ENCODE measurements at regions not wholly inside any gene's neighbourhood (a gene's known extent, or its start where the extent isn't known, plus 50 kb on each side); places are given as distances from the start of the nearest gene placed in this dataset.
"Not testable (repeated sequence)": the region's sequence is repeated elsewhere in the genome, so short reads cannot be mapped to it uniquely, and the experiment has no call there.

DNA sequence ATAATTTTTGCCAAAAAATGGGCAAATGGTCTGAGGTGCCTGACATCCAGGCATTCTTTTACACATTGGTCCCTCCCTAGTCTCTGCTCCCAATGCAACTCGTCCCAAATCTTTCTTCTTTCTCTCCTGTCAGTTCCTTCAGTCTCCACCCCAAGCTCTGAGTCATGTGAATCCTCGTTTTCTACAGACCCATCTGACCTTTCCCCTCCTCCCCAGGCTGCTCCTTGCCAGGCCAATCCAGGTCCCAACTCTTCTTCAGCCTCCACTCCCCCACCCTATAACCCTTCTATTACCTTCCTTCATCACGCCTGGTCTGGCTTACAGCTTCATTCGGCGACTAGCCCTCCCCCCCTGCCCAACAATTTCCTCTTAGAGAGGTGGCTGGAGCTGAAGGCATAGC, 55.3 kb downstream of the BBS10 start:
- DNase-seq (ENCODE audit: low read depth), result not testable (repeated sequence)

DNA sequence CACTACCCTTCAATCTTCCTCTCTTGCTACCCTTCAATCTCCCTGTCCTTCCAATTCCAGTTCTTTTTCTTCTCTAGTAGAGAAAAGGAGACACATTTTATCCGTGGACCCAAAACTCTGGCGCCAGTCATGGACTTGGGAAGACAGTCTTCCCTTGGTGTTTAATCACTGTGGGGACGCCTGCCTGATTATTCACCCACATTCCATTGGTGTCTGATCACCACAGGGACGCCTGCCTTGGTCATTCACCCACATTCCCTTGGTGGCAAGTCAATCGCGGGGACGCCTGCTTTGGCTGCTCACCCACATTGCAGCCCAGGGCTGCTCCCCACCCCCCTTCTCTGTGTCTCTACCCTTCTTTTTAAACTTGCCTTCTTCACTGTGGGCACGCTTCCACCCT, 55.9 kb downstream of the BBS10 start:
- DNase-seq (ENCODE audit: low read depth), result peak; percentile 62

DNA sequence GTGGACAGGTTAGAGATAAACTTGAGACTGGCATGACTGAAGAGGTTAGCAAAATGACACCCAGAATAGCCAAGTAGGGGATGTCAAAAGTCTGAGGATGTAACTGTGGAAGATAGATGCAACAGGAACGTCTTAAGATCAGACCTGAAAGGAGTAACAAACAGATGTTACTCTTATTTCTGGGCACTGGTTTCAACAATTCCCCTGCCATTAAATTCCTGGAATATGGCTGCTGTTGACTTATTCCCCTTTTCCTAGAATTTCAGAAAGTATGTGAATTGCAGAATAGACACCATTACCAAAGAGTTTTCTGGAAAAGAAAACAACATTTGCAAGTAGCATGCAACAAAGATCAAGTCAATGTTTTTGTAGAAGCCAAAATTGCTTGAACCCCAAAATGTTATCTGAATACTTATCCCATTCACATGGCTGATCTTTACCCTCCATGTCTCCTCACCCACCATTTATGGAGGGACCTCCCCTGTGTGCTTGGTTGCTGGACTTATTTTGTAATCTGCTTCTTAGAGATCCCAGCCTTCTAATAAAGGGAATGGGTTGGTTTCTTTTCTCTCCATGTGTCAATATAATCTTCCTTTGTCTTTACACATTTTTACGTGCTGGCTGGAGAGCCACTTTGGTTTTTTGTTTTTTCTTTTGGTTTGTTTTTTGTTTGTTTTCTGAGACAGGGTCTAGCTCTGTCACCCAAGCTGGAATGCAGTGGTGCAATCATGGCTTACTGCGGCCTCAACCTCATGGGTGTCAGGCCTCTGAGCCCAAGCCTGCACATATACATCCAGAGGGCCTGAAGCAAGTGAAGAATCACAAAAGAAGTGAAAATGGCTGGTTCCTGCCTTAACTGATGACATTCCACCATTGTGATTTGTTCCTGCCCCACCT, 57.0 kb downstream of the BBS10 start:
- no peak for DNase-seq (ENCODE audit: low read depth)

DNA sequence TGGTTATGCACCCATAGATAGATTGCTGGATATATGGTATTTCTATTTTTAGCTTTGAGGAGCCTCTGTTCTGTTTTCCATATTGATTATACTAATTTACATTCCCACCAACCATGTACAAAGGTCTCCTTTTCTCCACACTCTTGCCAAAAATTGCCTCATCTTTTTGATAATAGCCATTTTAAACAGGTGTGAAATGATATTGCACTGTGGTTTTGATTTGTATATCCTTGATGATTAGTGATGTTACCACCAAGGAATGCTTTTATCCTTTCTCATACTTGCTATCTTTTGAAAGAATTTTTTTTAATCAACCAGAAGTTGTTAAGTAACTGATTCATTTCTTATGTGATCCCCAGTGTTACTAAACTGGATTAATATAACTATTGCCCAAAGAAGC, 60.0 kb downstream of the BBS10 start:
- no peak for DNase-seq (ENCODE audit: low read depth)

DNA sequence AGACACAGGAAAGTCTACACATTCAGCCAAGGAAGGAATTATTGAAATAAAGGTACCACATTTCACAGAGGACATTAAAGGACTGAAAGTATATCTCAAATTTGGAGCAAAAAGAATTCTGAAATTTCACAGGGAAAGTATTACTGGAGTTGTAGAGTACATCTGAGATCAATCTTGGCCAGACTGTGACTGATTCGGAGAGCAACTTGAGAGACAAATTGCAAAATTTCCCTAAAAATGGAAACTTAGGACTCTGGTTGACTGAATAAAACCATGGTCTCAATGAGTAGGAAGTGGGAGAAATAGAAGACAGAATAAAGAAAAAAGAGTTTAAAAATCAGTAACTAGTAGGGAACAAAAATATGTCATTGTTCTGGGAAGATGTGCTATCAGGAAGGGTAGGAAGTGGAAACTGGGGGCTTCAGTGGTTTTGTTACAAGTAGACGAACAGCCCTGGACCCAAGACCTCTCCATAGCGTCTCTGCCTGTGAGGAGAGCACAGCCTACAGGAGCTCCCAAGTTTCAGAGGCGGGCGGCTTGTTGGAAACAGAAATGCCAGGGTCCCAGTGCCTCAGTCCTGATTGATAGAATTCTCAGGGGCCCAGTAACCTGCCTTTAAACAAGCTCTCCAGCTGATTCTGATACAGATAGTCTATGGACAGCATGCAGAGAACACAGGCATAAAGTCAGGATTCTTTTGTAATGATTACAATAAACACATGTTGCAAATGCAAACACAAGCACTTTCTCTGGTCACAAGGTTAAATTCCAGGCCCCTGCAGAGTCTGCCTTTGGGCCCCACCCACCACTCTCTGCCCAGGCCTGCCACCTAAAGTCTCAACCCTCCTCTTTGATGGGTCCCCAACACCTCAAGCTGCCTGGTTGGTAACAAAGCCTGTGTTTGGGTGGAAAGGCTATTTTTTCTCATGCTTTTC, 63.1 kb downstream of the BBS10 start:
- no peak for DNase-seq (ENCODE audit: low read depth)

DNA sequence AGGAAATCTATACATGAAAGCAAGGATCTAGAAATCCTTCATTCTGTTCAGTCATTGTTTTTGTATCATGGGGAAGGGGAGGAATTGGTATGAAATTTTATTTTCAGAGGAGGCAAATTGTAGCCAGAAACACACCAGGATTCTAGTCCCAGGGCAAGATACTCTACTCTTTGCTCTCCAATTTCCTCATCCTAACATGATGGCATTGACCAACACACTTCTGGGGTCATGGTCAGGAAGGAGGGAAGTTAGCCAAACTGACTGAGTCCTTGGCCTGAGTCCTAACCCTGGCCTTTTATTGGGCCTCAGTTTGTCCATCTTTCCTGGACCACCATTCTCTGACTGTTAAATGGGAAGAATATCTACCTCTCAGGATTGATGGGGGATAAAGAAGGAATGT, 65.5 kb downstream of the BBS10 start:
- no peak for DNase-seq (ENCODE audit: low read depth)

DNA sequence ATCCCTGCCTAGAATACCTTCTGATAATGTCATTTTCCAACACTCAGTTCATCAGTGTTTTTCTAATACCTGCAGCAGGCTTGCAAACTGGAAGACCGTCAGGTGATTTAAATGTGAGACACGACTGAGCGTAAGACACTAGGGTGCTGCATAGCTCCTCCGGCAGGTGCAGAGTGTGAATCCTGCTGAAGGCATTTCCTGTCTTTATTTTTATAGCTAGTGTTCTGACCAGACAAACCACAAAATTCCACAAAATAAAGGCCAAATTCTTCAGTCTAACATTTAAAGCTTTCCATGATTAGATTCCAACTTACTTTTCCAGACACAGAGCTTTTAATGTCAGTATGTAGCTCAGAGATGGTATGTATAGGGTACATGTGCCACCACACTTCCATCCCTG, 70.7 kb downstream of the BBS10 start:
- DNase-seq (ENCODE audit: low read depth), result peak; percentile 79

DNA sequence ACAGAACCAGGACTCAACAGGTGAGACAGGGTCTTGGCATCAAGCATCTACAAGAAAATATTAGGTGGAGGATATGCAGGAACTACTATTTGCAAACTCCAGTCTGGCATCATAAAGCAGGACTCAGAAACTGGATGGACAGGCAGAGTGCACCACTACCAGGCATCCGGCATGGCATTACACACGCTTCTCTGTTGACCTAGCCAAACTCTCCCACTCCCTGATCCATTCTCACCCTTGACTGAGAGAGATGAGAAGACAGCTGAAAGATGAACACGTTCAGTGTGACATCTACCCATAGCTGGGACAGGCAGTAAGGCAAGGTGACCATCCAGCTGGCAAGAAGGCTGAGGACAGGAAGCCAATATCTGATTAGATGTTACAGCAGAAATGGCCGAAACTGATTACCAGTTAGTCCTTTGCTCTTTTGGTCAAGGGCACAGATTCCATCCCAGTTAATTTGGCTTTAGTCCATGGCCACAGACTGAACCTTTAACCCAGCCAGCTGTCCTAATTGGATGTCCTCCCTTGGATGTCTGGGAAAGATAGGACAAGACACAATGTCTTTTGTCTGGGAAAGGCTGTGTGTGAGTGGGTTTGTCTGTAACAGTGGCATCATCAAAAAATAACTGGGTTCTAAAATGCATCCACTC, 71.6 kb downstream of the BBS10 start:
- peak; percentile 91 for DNase-seq (ENCODE audit: low read depth)

DNA sequence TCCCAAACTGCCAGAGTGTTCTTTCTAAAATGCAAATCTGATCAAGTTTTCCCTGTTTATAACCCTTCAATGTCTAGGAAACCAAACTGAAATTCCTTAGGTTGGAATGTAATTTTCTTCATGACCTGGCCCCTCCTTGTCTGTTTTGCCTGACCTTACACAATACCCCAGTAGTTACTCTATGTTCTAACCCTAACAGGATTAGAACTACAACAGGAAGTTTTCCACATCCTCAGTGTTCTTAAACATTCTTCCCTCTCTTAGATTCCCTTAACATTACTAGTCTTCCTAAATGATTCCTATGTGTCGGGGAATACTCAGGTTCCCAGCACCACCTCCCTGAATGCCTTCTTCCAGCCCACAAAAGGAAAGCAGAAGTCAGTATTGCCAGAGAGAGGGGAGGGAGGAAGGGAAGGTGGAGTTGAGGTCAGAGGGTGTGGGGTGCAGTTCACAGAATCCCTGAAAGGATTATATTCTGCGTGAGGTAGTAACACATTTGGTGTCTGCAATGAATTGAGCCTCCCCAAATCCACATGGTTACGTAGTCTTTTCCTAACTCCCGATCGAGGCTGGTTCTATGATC, 72.6 kb downstream of the BBS10 start:
- no peak for DNase-seq (ENCODE audit: low read depth)

DNA sequence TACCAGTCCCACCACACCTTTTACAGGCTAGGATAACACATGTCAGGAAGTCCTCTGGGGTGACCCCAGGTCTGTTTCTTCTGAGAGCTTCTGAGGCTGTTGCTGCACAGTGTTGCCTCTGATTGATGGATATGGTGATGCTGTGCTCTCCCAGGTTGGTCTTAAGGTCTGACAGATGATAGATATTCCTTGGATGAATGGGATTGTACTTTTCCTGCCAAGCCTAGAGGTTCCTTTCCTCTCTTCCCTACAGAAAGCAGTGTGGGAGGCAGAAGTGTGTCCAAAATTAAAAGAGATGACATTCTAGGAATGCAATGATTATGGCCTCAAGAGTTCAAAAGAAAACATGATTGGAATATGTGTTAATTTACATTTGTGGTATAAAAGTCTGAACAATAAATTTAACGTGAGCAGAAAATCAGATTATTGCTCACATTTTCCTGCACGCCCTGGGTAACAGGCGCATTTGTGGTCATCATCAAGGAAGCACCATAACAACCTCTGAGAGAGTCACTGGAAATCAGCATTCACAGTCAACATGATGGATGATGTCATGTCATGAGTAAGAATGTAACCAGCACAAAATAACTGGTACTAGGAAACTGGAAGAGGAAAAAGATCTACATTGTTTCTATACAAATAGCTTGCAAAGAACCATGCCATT, 73.7 kb downstream of the BBS10 start:
- DNase-seq (ENCODE audit: low read depth), result no peak

DNA sequence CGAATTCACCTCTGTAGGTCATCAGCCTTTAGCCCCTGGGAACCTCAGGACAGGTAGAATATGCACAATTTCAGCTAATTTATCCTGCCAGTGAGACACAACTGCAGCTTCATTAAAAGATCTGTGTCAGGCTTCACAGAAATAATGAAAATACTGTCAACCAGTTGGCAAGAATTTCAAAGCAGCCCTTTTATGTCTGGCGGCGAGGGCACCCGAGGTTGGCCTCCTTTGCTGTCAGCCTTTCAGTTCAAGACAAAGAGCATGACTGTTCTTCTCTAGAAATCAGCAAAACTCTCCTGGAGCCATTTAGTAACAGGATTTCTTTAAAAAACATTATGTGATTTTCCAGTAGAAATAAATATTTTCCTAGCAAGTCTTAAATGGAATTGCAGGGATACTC, 75.9 kb downstream of the BBS10 start:
- no peak for DNase-seq (ENCODE audit: low read depth)

DNA sequence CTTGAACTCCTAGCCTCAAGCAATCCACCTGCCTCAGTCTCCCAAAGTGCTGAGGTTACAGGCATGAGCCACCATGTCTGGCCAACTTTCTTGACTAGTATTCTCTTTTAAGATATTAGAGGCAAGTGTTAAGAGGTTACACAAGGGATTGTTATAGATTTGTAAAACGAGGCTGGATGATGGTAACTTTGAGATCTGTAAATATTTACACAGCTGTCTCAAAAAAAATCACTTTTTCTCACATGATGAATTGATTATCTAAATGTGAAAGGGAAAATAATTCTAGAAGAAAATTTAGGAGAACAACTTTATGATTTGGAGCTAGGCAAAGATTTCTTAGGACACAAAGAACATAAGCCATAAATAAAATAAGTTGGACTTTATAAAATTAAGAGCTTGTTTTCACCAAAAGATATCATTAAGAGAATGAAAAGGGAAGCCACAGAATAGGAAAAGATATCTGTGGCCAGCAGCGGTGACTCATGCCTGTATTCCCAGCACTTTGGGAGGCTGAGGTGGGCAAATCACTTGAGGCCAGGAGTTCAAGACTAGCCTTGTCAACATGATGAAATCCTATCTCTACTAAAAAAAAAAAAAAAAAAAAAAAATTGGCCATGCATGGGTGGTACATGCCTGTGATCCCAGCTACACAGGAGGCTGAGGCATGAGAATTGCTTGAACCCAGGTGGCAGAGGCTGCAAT, 77.4 kb downstream of the BBS10 start:
- no peak for DNase-seq (ENCODE audit: low read depth)

DNA sequence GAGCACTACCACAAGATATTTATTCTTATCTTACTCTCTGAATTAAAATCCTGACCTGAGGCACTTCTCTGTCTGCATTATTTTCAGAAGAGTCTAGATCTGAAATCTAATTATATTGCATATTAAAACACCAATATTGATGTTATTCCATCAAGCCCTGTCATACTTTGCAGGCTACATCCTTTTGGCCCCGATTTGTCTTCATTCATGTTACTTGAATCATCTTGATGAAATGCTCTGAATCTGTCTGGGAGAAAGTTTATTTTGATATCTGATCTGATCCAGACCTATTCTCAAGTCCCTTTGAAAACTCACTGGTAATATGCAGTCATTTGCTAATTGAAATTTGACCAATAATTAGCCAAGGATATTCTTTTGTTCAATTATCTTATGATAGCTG, 79.9 kb downstream of the BBS10 start:
- DNase-seq (ENCODE audit: low read depth), result no peak

DNA sequence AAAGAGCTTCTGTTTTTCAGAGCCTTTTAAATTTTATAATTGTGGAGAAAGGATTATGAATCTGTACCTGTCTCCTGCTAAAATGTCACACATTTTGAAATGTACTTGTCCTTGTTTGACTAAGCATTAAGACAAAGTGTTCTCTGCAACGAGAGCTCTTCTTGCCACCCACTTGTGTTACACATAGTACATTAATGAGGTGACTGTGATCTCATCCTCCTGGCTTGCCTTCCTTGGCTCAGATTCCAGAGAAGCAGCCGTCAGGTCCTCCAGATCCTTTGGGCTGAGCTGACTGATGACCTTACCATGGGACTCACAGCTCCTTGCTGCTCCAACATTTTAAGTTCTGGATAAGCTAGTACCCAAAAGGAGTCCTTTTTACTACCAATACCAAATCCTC, 81.4 kb downstream of the BBS10 start:
- DNase-seq (ENCODE audit: low read depth), result peak; percentile 84

DNA sequence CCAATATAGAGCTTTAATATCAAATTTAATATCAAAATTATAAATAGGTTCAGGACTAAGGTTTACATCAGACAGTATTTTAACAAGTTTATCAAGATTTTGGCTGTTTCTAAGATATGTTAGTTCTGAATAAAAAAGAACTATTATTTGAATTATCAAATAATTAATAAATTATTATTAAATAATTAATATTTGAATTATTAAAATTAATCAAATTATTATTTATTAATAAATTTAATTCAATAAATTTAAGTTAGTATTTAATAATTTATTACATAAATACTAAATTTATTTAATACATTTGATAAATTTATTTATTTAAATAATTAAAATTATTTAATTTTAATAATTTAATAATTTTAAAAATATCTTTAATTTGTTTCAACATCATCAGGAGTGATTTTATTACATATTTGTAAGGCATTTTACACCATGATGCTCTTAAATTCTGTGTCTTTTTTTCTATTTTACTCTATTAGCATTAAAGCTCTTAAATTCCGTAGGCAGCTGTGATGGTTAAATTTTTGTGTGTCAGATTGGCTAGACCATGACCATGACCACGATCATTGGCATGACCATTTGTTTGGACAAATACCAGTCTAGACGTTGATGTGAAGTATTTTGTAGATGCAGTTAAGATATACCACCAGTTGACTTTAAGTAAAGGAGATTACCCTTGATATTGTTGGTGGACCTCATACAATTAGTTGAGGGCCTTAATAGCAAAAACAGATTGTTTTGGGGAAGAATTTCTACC, 82.6 kb downstream of the BBS10 start:
- peak; percentile 49 for DNase-seq (ENCODE audit: low read depth)

DNA sequence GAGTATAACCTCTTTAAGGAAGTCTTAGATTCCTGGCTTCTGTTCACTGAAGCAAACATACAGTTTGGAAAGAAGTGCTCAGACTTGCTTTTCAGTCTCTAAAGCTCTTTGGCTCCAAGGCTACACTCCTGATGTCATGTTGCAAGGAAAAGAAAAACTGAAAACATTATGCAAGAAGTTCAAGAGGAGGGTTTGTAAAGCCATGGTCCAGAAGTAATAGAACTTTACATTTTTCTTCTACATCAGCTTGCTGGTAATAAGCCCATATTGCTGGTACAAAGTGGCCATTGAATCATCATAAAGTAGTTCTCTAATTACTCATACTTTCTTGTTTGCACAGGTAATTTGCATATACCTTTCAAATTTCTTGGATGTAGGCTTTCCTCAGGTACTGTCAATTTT, 83.6 kb downstream of the BBS10 start:
- no peak for DNase-seq (ENCODE audit: low read depth)

DNA sequence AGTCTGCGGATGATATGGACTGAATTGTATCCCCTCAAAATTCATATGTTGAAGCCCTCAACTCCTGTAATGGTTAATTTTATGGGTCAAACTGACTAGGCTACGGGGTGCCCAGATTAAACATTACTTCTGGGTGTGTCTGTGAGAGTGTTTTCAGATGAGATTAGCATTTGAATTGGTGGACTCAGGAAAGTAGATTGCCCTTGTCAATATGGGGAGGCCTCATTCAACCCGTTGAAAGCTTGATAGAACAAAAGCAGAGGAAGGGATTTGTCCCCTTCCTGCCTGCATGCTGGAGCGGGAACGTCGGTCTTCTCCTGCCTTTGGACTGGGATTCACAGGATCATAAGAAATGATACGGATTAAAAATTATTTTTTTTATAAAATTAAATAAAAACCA, 84.5 kb downstream of the BBS10 start:
- no peak for DNase-seq (ENCODE audit: low read depth)

DNA sequence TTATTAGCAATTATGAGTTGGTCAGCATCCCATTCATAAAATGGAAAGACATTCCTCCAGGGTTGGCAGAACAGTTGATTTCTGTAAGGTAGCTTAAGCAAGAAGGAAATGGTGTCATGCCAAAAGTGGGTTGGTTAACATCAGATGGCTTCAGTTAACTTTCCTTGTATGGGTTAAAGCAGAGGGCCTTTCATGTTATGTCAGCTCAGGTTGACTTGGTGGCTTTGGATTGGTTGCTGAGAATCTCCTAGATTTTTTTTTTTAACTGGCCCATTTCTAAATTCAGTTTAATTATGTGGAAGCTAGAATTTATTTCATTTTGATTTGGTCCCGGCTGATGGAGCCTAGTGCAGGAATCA, 87.8 kb downstream of the BBS10 start:
- DNase-seq (ENCODE audit: low read depth), result no peak

DNA sequence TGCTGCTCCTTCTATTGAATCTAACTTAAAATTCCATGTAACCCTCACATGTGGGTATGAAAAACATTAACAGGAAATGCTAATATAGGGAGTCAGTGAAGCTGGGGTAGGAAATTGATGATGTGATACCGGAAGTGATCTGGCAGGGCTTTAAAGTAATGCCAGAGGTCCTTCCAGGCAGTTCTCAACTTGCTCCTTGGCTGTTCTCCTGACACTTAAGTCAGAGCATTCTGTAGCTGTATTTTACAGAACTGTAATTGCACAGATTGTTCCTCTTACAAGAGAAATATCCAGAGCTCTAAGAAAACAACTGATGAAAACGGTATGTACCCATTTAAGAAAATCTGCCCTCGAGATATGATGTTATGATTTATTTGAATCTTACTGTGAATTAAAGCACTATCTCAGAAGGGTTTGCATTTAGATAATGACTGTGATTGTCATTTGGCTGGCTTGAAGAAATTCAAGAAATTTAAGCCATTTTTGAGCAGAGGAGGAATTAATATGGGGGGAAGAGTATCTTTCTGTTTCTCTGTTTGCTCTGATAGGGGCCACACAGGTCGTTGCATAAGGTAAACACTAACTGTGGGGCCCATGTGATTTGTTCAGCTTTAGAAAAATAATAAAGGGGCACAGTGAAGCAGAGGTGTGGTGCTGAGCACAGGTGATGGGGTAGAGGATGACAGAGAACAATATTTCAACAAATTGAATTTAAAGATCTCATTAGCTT, 88.4 kb downstream of the BBS10 start:
- no peak for DNase-seq (ENCODE audit: low read depth)

Data from myocyte (in vitro differentiated cells).